ENCODE measurements at regions not wholly inside any gene's neighbourhood (a gene's known extent, or its start where the extent isn't known, plus 50 kb on each side); places are given as distances from the start of the nearest gene placed in this dataset.

DNA sequence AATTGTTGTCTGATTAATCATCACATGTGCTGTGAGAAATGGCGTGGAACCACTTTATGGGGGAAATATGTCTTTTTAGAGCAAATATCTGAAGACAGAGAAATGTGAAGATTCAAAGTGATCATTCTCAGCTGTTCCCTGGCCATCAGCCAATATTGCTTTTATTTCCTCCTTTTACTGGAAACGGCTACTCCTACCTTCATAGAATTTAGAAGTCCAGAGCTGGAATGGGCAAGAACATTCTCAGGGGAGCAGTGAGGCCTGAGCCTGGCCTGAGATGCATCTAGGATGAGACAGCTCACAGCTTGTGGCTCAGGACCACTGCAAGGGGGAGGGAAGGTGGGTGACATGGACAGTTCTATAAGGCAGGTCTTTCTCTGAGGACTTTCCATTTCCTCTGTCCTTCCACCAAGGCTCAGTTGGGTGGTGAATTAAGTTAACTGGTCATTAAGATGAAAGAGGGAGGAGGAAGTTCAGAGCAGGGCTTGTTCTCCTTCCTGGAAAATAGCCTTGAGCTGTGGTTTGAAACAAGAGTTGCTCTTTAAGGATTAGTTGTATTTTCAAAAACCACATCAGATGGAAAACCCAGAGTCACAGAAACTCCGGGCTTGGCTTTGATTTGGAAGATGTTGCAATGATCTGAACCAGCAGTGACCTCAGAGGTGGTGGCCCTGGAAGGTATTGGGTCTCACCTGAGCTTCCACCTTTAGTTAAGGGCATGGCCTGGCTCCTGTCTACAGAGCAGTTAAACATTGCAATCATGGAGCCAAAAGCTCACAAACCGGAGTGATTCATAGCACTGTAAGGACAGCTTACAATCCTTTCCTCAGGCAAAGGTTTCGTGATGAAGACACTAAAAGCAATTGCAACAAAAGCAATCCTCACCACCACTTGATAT, 144.3 kb downstream of the VAPA start:
- DNase-seq: peak; percentile 92

DNA sequence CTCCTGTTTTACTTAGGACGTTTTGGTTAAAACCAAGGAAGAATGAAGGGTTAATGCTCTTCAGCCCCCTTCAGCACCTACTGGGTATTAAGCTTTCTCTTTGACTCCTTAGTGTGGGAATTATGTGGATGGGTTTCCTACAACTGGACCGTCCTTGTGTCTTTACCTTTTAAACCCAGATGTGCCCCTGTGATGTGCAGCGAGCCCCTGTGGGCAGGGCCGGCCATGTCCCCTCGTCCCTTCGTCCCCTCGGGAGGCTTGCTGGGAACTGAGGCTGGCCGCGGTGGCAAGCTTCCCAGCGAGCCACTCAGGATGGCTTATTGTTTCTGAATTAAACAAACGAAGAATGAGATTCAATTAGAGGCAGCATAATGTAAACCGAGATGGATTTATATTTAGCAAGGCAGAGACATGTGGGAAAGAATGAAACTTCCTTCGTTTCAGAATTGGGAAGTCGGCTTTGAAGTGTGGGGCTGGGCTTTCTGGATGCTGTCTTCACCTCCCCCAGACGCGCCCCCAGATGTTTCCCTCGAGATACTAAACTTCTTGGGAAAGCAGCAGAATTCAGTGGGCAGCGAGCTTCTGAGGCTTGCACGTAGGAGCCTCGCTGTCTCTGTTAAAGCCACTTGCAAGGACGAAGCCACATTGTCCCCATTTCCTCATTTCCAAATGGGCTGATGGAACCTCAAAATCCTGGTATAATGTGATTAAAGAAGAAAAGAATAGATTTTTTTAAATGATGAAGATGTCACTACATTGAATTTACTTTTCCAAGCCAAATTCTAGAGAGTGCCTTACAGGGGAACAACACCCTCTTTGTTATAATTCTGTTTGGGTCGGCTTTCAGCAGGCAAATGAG, 146.0 kb downstream of the VAPA start:
- DNase-seq: no peak

DNA sequence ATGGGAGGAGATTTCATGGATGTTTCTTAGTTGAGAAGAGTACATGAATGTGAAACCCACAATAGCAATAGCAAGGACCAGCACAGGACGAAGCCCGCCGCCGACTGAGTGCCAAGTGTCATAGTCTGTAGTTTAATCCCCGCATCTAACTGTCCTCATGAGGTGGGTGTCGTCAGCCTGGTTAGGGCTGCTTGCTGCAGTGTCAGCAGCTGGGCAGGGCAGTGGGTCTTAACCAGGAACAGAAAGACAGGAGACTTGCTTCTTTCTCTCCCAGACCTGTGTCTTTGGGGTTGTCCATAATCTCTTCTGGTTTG, 146.6 kb downstream of the VAPA start:
- no peak for DNase-seq

DNA sequence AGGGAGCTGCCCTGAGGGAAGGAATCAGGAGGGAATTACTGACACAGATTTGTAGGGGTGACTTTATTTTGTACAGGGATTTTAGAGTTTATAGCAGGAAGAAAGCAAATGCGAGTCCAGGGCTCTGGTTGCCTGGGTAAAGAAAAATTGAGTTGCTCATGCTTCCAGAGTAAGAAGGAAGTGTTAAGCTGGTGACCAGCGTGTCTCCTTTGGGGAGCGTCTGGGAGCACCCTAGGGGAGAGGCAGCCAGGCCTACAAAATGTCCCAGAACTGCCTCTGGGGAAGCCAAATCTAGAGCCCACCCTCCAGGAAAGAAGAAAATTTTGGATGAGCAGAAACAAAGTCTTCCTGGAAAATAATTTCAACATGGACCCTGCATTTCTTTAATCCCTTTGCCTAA, 147.0 kb downstream of the VAPA start:
- no peak for DNase-seq

GRCh38 chr18:10061566-10062140, 147.8 kb downstream of the VAPA start:
- no peak for DNase-seq

- DNase-seq: peak; percentile 69
These were observed 148.8 kb downstream of the VAPA start for GRCh38 chr18:10062302-10063300.

DNA sequence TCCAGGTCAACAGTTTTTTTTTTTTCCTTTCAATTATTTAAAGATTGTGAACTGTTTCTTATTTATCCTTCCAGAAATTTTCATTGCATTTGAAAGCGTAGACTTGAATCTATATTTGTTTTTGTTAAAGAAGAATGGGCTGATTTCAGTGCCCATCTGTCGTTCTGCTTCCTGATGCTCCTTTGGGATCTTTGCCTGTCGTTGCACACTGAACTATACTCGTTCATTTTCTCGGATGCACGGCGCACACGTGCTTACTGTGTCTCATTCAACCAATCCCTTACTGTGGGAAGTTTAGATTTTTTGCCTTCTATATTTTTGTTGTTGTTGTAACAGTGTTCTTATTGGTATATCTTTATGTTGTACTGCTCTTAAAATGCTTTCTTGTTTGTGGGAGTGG, 149.7 kb downstream of the VAPA start:
- DNase-seq: no peak

GRCh38 chr18:10064267-10064666, 150.5 kb downstream of the VAPA start:
- DNase-seq: no peak

DNA sequence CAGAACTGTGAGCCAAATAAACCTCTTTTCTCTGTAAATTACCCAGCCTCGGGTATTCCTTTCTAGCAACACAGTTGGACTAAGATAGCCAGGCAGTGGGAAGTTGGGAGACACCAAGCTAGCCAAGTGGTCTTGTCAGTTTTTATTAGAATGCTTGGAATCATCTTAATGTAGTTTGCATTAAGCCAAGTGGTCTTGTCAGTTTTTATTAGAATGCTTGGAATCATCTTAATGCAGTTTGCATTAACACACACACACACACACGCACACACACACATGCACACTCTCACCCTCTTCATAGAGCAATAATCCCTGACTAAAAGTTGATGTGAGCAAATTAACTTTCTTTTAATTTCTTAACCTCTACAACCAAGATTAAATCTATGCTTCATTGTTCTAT, 151.5 kb downstream of the VAPA start:
- no peak for DNase-seq

DNA sequence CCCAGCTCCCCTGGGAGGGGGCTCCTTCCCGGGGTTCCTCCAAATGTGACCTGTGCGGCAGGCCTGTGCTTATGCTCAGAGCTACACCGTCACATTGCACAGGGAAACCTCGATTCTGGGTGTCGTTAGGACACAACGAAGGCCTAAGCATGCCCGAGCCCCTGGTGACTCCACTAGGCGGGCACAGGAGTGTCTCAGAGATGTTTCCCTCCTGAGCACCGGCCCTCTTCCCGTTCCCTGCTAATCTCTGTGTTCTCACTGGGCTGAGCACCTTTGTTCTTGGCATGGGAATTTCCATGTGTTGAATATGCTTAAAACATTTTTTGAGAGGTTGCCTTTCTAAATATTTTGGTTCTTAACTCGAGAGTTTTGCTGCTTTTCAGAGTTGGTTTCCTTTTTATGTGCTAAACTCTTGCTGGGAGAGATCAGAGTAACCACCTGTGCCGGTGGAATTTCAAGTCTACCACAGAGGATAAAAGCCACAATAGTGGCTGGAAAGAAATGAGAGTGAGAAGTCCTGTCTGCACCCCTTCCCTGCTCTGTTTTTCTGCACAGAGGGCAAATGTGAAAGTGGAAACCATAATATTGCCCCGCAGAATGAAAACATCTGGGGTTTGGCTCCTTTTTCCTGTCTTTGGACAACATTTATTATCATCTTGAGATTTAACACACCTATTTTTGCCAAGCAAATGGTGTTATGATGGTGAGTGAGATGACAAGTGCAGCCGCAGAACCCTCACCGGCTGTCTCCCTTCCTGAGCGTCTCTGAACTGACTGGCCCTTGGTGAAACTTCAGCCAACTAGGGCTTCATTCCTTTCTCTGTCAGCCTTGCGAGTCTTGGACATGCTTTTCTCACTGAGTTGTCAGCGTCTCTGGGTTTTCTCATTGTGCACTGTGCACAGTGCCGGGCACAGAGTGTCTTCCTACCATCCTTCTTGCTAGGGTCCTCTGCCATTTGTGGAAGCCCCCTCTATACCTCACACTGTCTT, 154.1 kb downstream of the VAPA start:
- no peak for DNase-seq

- no peak for DNase-seq
These were observed 155.2 kb downstream of the VAPA start for GRCh38 chr18:10068766-10069567.

- DNase-seq: no peak
These were observed 156.8 kb downstream of the VAPA start for GRCh38 chr18:10070561-10071000.

DNA sequence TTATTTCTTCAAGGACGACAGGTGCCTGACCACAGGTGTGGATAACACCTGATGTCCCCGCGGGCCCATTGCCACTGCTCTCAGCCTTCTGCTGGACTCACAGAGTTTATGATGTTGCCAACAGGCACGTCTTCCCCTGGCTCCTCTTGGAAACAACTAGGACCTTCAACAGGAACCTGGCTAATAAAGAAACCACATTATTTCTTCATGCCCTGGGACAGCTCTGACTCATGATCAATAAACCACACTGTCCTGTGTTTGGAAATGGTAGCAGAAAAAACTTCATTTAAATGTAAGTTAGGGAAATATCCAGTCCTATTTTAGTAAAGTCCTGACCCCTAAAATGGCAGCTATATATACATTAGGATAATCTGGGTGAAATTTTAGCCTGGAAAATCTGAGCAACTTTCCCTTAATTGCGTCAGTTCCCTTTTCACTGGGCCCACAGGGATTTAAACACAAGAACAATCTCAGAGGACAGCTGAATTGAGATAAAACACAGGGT, 158.9 kb downstream of the VAPA start:
- DNase-seq: no peak

DNA sequence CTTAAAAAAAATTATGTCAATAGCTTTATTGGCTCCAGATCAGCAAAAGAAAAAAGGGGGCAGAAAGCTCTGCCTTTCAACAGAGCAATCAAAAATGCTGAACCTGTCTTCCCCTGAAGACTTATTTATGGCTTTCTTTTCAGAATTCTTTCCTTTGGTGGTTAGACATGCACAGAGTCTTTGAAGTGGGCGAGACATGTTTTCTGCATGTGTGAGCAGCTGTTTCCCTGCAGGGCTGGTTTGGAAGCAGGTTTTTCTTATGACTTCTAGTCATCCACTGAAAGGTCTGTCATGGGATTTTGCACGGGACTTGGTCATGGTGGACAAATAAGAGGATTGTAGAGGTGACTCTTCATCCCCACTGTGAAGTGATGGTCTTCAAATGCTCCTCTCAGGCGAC, 160.3 kb downstream of the VAPA start:
- no peak for DNase-seq

- DNase-seq: no peak
These were observed 160.9 kb downstream of the VAPA start for GRCh38 chr18:10074728-10075127.

DNA sequence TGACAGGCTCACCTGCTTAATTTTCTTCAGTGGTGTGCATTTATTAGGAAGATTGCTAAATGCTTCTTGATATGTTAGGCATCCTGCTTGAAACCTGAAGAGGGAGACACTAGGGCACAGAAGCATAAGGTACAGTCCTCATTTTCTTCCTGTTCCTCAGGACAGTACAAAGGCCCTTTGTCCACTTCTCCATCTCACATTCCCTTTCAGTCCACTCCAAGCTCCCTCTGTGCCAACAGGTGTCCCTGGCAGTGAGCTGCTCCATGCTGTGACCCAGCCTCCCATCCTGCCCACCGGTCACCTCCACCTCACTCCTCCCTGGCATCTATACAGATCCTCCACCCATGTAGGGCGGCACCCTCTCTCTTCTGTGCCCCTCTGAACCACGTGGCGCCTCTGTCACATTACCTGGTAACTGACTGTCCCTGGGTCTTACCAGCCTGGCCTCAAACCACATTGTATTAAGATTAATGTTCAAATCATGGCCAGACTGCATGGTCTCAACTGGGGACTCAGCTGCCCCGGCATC, 162.8 kb downstream of the VAPA start:
- DNase-seq: no peak

- no peak for DNase-seq
These were observed 164.2 kb downstream of the VAPA start for GRCh38 chr18:10077986-10078385.

DNA sequence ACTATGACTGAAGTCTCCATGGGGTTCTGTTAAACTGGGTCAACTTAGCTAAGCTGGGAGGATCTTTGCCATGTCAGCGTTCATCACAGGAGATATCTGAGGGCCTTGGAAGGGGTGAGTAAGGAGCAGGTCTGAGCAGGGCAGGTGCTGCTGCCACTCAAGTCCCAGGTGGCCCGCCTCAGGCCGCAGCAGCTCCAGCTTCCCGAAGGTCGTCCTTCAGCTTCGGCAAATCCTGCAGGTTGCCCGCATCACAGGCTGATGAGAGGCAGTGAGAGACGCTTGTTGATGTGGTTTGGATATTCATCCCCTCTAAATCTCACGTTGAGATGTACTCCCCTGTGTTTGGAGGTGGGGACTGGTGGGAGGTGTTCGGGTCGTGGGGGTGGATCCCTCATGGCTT, 166.6 kb downstream of the VAPA start:
- DNase-seq: no peak

DNA sequence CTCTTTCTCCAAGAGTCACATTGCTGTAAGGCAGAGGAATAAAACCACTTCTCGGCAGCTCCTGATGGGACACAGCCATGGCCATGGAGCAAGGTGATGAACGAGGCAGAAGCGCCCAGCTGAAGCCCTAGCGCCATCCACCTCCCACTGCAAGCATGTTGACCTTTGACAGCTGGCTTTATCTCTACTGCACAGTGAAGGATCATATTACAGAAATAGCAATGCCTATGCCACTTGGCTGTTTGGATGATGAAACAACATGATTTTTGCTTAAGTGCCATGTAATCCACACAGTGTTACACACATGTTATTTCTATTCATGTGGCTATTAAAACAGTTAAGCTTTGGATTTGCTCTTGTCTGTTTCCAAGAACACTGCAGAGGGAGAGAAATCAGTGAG, 167.7 kb downstream of the VAPA start:
- DNase-seq: no peak

GRCh38 chr18:10085416-10085815, 171.6 kb downstream of the VAPA start:
- peak; percentile 57 for DNase-seq
